ENCODE measurements at regions not wholly inside any gene's neighbourhood (a gene's known extent, or its start where the extent isn't known, plus 50 kb on each side); places are given as distances from the start of the nearest gene placed in this dataset.
"Not testable (repeated sequence)": the region's sequence is repeated elsewhere in the genome, so short reads cannot be mapped to it uniquely, and the experiment has no call there.

- no peak for TF ChIP-seq CTCF (IDR thresholded peaks at IDR 0.05)
- no peak for TF ChIP-seq ZFX (IDR thresholded peaks at IDR 0.05; ENCODE audit: borderline replicate concordance)
- H3K27ac ChIP-seq = no peak overlapping the region
Observed at GRCh38 chr3:22010997-22011396, 260.0 kb upstream of the ZNF385D start.

GRCh38 chr3:22012471-22012870 lies 261.5 kb upstream of the ZNF385D start:
- no peak for TF ChIP-seq CTCF (IDR thresholded peaks at IDR 0.05)

GRCh38 chr3:22013641-22014040 lies 262.6 kb upstream of the ZNF385D start:
- TF ChIP-seq ZFX (IDR thresholded peaks at IDR 0.05; ENCODE audit: borderline replicate concordance) (no peak), CTCF (IDR thresholded peaks at IDR 0.05) (no peak)
- H3K27ac ChIP-seq = no peak overlapping the region

More at GRCh38 chr3:22012471-22012870, 261.5 kb upstream of the ZNF385D start:
- no peak overlapping the region for H3K27ac ChIP-seq

- no peak for TF ChIP-seq ZFX (IDR thresholded peaks at IDR 0.05; ENCODE audit: borderline replicate concordance)
- TF ChIP-seq CTCF (IDR thresholded peaks at IDR 0.05) = no peak
- no peak overlapping the region for H3K27ac ChIP-seq
Observed at GRCh38 chr3:22016197-22016596, 265.2 kb upstream of the ZNF385D start.

GRCh38 chr3:22024638-22025037 lies 273.6 kb upstream of the ZNF385D start:
- not testable (repeated sequence) for H3K27ac ChIP-seq

GRCh38 chr3:22029480-22029879 lies 278.5 kb upstream of the ZNF385D start:
- TF ChIP-seq CTCF (IDR thresholded peaks at IDR 0.05) (no peak), ZFX (IDR thresholded peaks at IDR 0.05; ENCODE audit: borderline replicate concordance) (no peak)
- no peak overlapping the region for H3K27ac ChIP-seq

- H3K27ac ChIP-seq = no peak overlapping the region
- TF ChIP-seq CTCF (IDR thresholded peaks at IDR 0.05) = no peak
- TF ChIP-seq ZFX (IDR thresholded peaks at IDR 0.05; ENCODE audit: borderline replicate concordance) = no peak
Observed at GRCh38 chr3:22039161-22039560, 288.2 kb upstream of the ZNF385D start.

- H3K27ac ChIP-seq = no peak overlapping the region
- no peak for TF ChIP-seq ZFX (IDR thresholded peaks at IDR 0.05; ENCODE audit: borderline replicate concordance)
- no peak for TF ChIP-seq CTCF (IDR thresholded peaks at IDR 0.05)
Observed at GRCh38 chr3:22040150-22040549, 289.1 kb upstream of the ZNF385D start.

All from 22Rv1 (cell line).